ENCODE measurements at regions not wholly inside any gene's neighbourhood (a gene's known extent, or its start where the extent isn't known, plus 50 kb on each side); places are given as distances from the start of the nearest gene placed in this dataset.
A peak's percentile ranks its signal among the peaks of the same experiment; 100 is the strongest.

DNA sequence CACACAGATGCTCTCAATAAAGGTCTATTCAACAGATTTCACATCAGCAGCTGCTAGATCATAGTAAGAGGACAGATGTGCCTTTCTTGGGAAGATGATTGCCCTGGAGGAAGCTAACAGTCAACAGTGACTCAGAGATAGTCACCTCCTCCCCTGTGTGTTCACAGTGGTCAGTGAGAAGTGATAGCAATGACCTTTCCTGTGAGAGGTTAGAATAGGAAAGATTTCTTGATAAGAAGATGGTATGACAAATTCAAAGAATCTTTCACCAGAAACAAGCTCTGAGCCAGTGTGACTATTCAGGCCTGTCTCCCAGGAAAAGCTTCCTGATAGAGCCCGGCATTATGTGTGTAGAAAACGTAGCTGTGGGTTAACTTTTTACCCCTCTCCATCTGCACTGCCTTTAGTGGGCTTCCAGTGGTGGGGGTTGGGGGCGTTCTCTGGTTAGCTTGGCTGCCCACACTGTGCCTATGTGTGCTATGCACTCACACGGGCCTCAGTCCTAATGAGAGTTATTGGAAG is 66.4 kb upstream of the ARHGAP5 start:
- Histone ChIP-seq H2BK20ac (ENCODE audit: low read depth, low read length) (no peak overlapping the region), H3K9me1 (ENCODE audit: insufficient read depth, low read length) (no peaks in the 10 kb centered on the region), H3K4ac (ENCODE audit: low read depth, low read length) (no peak overlapping the region), H3K56ac (ENCODE audit: extremely low read depth, insufficient read depth, low read length) (no peak overlapping the region), H3K4me1 (ENCODE audit: control insufficient read depth, insufficient read depth, low read length) (peaks cover 2% of the 10 kb centered on the region; the same call in 1 of the 2 replicates), H3K79me1 (ENCODE audit: low read depth in 1 of 2, low read length in 2 of 2) (no peaks in the 10 kb centered on the region), H4K91ac (ENCODE audit: insufficient read depth, low read depth, low read length) (no peak overlapping the region), H4K5ac (ENCODE audit: low read depth, low read length) (no peak overlapping the region), H2AFZ (replicated peaks; ENCODE audit: low read length, poor library complexity) (no peak overlapping the region), H3K14ac (replicated peaks; ENCODE audit: low read depth, low read length) (no peak overlapping the region), H4K8ac (ENCODE audit: low read depth in 2 of 2, low read length in 2 of 2) (no peak overlapping the region), H3K9me3 (ENCODE audit: control insufficient read depth, insufficient read depth, low read length) (no peaks in the 10 kb centered on the region), H3K18ac (ENCODE audit: low read depth, low read length) (no peak overlapping the region), H2BK5ac (ENCODE audit: low read depth, low read length, poor library complexity, severe bottlenecking) (no peak overlapping the region), H3K36me3 (ENCODE audit: control insufficient read depth, insufficient read depth, low read length) (no peaks in the 10 kb centered on the region), H2AK5ac (ENCODE audit: low read depth, low read length) (no peak overlapping the region), H3K23ac (ENCODE audit: low read depth, low read length) (no peak overlapping the region), H4K20me1 (ENCODE audit: insufficient read depth, low read length) (no peaks in the 10 kb centered on the region), H3K27ac (ENCODE audit: insufficient read depth, low read length) (no peak overlapping the region), H2BK120ac (ENCODE audit: low read depth, low read length) (no peak overlapping the region), H2BK15ac (ENCODE audit: low read depth, low read length) (no peak overlapping the region), H3K4me3 (ENCODE audit: insufficient read depth, low read depth, low read length) (no peak overlapping the region), H3K9ac (ENCODE audit: low read depth, low read length) (no peak overlapping the region), H3K4me2 (ENCODE audit: low read depth, low read length) (no peak overlapping the region), H3K27me3 (ENCODE audit: control insufficient read depth, insufficient read depth, low read length) (no peaks in the 10 kb centered on the region), H2AK9ac (replicated peaks; ENCODE audit: low read depth, low read length, poor library complexity) (no peak overlapping the region)
- TF ChIP-seq NFE2L2 (IDR thresholded peaks at IDR 0.05; ENCODE audit: low read depth, low read length) (no peak), FOS (IDR thresholded peaks at IDR 0.05; ENCODE audit: low read depth, low read length) (peak; percentile 39; the same call in 1 of the 2 replicates)
- dilution Hi-C loops (cut with HindIII; ENCODE audit: low sequenced_read_pairs, unreplicated experiment), result no loop called here
- peak; percentile 79 for ATAC-seq (ENCODE audit: low read depth)
- intact Hi-C loops (cut with micrococcal nuclease), result no loop called here
- ChIA-PET CTCF (no interaction called here), POLR2A (ENCODE audit: unreplicated experiment) (no interaction called here)
- WGBS, 2 experiments (ENCODE audit: extremely low coverage in 2 of 2, insufficient read length in 1 of 2), result no CpG with 5 or more reads among the region's 4 CpGs
- peak; percentile 67 for DNase-seq
- in situ Hi-C loops (cut with MboI; ENCODE audit: low sequenced_read_pairs), result no loop called here
- no TSS peak for BruUV-seq (replicated peaks)
